ENCODE measurements at regions not wholly inside any gene's neighbourhood (a gene's known extent, or its start where the extent isn't known, plus 50 kb on each side); places are given as distances from the start of the nearest gene placed in this dataset.

DNA sequence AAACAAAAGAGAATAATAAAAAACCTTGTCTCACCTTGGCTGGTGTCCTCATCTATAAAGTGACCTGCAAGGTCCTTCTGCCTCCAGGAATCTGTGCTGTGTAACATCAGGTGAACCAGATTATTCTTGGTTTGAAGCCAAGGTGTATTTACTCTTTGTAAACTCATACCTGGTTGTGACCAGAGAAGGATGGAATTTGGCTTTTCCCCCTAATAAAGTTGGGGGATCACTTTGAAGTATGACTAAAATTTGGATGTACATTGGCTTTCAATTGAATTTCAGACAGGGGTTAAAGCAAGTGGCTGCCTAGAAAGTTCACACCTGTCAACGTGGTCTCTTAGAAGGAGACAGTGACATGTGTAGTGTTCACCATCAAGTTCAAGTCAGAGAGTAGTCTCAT lies 100.1 kb downstream of the SCP2D1 start:
- Histone ChIP-seq H3K27me3 (ENCODE audit: control insufficient read depth, insufficient read depth, low read length) (no peaks in the 10 kb centered on the region), H3K36me3 (ENCODE audit: control insufficient read depth, insufficient read depth, low read length) (no peaks in the 10 kb centered on the region), H3K4me1 (ENCODE audit: control insufficient read depth, insufficient read depth, low read length) (no peaks in the 10 kb centered on the region), H3K27ac (ENCODE audit: low read depth, low read length) (no peak overlapping the region), H3K4me3 (ENCODE audit: low read depth, low read length) (no peak overlapping the region), H3K9me3 (ENCODE audit: control insufficient read depth, insufficient read depth, low read length) (no peaks in the 10 kb centered on the region)
- no peak for DNase-seq (ENCODE audit: low read depth in 4 of 6, low spot score in 6 of 6)
- 100% methylated on average over 1 of the region's 1 CpG for WGBS (ENCODE audit: insufficient coverage)

DNA sequence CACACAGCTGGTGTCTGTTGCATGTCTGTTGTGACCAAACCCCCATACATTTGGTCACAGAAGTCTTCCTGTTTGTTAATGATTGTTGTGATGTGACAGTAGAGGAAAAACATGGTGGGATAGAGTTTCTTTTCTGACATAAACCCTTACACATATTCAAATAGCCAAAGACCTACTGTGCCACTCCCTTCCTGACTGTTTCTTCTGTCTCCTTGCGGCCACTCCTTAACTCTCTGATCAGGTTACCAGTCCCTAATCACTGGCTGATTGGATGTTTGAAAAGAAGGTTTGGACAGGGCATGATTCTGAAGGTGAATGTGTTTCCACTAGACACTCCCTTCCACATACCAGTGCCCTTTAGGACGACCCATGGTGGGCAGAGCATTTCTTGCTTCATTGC lies 101.2 kb downstream of the SCP2D1 start:
- no peak for DNase-seq (ENCODE audit: low read depth in 4 of 6, low spot score in 6 of 6)
- no CpG with 5 or more reads among the region's 2 CpGs for WGBS (ENCODE audit: insufficient coverage)
- H3K4me1 ChIP-seq (ENCODE audit: control insufficient read depth, insufficient read depth, low read length): no peaks in the 10 kb centered on the region

GRCh38 chr20:18916886-18917750 lies 103.5 kb downstream of the SCP2D1 start:
- no peaks in the 10 kb centered on the region for H3K9me3 ChIP-seq (ENCODE audit: control insufficient read depth, insufficient read depth, low read length)
- WGBS (ENCODE audit: insufficient coverage): 85% methylated on average over 4 of the region's 6 CpGs
- H3K36me3 ChIP-seq (ENCODE audit: control insufficient read depth, insufficient read depth, low read length): no peaks in the 10 kb centered on the region
- no peaks in the 10 kb centered on the region for H3K27me3 ChIP-seq (ENCODE audit: control insufficient read depth, insufficient read depth, low read length)
- DNase-seq (ENCODE audit: low read depth in 4 of 6, low spot score in 6 of 6): peak in 1 of 6 donors; percentile 56
- H3K4me1 ChIP-seq (ENCODE audit: control insufficient read depth, insufficient read depth, low read length): no peaks in the 10 kb centered on the region
- H3K4me3 ChIP-seq (ENCODE audit: low read depth, low read length): no peak overlapping the region
- H3K27ac ChIP-seq (ENCODE audit: low read depth, low read length): no peak overlapping the region

More for the DNA sequence above, 101.2 kb downstream of the SCP2D1 start:
- no peaks in the 10 kb centered on the region for H3K27me3 ChIP-seq (ENCODE audit: control insufficient read depth, insufficient read depth, low read length)
- H3K9me3 ChIP-seq (ENCODE audit: control insufficient read depth, insufficient read depth, low read length): no peaks in the 10 kb centered on the region
- no peaks in the 10 kb centered on the region for H3K36me3 ChIP-seq (ENCODE audit: control insufficient read depth, insufficient read depth, low read length)
- no peak overlapping the region for H3K4me3 ChIP-seq (ENCODE audit: low read depth, low read length)
- H3K27ac ChIP-seq (ENCODE audit: low read depth, low read length): no peak overlapping the region

DNA sequence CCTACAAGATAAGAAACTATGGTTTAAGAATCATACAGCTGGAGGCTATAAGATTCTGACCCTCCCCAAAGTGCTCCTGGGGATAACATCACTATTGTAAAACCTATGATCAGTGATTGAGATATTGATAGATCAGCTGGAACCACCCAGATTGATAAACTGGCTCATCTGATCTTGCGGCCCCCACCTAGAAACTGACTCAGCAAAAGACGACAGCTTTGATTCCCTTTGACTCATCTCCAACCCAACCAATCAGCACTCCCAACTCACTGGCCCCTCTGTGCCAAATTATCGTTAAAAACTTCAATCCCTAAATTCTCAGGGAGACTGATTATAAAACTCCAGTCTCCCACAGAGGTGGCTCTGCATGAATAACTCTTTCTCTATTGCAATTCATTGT lies 106.4 kb downstream of the SCP2D1 start:
- H3K9me3 ChIP-seq (ENCODE audit: control insufficient read depth, insufficient read depth, low read length): no peaks in the 10 kb centered on the region
- WGBS (ENCODE audit: insufficient coverage): 83% methylated on average over 2 of the region's 3 CpGs

GRCh38 chr20:18921291-18921690 lies 107.7 kb downstream of the SCP2D1 start:
- Histone ChIP-seq H3K4me3 (ENCODE audit: low read depth, low read length) (no peak overlapping the region), H3K27me3 (ENCODE audit: control insufficient read depth, insufficient read depth, low read length) (no peaks in the 10 kb centered on the region), H3K4me1 (ENCODE audit: control insufficient read depth, insufficient read depth, low read length) (no peaks in the 10 kb centered on the region), H3K36me3 (ENCODE audit: control insufficient read depth, insufficient read depth, low read length) (no peaks in the 10 kb centered on the region), H3K27ac (ENCODE audit: low read depth, low read length) (no peak overlapping the region), H3K9me3 (ENCODE audit: control insufficient read depth, insufficient read depth, low read length) (no peaks in the 10 kb centered on the region)
- no peak for DNase-seq (ENCODE audit: low read depth in 4 of 6, low spot score in 6 of 6)
- 80% methylated on average over 1 of the region's 3 CpGs for WGBS (ENCODE audit: insufficient coverage)

More for the DNA sequence above, 106.4 kb downstream of the SCP2D1 start:
- no peaks in the 10 kb centered on the region for H3K4me1 ChIP-seq (ENCODE audit: control insufficient read depth, insufficient read depth, low read length)
- DNase-seq (ENCODE audit: low read depth in 4 of 6, low spot score in 6 of 6): no peak
- no peaks in the 10 kb centered on the region for H3K27me3 ChIP-seq (ENCODE audit: control insufficient read depth, insufficient read depth, low read length)
- H3K4me3 ChIP-seq (ENCODE audit: low read depth, low read length): no peak overlapping the region
- H3K27ac ChIP-seq (ENCODE audit: low read depth, low read length): no peak overlapping the region
- no peaks in the 10 kb centered on the region for H3K36me3 ChIP-seq (ENCODE audit: control insufficient read depth, insufficient read depth, low read length)

DNA sequence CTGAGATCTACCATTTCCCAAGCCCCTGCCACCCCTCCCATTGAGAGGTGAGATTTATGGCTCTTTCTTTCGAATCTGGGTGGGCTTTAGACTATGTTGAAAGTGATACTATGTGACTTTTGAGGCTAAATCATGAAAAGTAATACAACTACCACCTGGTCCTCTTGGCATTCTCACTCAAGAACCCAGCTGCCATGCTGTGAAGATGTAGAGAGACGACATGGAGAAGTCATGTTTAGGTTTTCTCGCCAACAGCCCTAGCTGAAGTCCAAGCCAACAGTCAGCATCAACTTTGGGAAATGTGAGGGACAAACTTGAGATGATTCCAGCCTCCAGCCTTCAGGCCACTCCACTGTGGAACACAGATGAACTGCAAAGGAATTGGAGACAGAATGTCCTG lies 108.7 kb downstream of the SCP2D1 start:
- peak in 1 of 6 donors; percentile 19 for DNase-seq (ENCODE audit: low read depth in 4 of 6, low spot score in 6 of 6)
- no peaks in the 10 kb centered on the region for H3K4me1 ChIP-seq (ENCODE audit: control insufficient read depth, insufficient read depth, low read length)
- no CpG with 5 or more reads among the region's 3 CpGs for WGBS (ENCODE audit: insufficient coverage)
- H3K4me3 ChIP-seq (ENCODE audit: low read depth, low read length): no peak overlapping the region
- H3K9me3 ChIP-seq (ENCODE audit: control insufficient read depth, insufficient read depth, low read length): no peaks in the 10 kb centered on the region
- H3K27me3 ChIP-seq (ENCODE audit: control insufficient read depth, insufficient read depth, low read length): no peaks in the 10 kb centered on the region
- no peaks in the 10 kb centered on the region for H3K36me3 ChIP-seq (ENCODE audit: control insufficient read depth, insufficient read depth, low read length)
- H3K27ac ChIP-seq (ENCODE audit: low read depth, low read length): no peak overlapping the region

DNA sequence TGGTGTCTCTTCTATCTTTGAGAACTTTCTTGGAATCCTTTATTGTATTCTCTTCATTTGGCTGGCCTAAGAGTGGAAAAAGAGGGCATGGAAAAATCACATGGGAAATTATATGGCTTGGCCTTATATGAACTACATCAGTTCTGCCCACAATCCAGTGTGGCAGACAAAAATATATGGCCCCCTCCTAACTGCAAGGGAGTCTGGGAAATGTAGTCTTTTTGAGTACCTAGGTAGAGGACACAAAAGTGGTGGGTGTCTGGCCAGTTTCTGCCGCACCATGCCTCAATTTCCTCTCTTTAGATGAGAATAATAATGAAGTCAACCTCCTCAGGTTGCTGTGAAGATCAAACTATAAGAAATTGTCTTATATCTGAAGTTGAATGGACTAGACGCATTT lies 109.3 kb downstream of the SCP2D1 start:
- Histone ChIP-seq H3K27ac (ENCODE audit: low read depth, low read length) (no peak overlapping the region), H3K4me1 (ENCODE audit: control insufficient read depth, insufficient read depth, low read length) (no peaks in the 10 kb centered on the region), H3K4me3 (ENCODE audit: low read depth, low read length) (no peak overlapping the region), H3K27me3 (ENCODE audit: control insufficient read depth, insufficient read depth, low read length) (no peaks in the 10 kb centered on the region), H3K36me3 (ENCODE audit: control insufficient read depth, insufficient read depth, low read length) (no peaks in the 10 kb centered on the region), H3K9me3 (ENCODE audit: control insufficient read depth, insufficient read depth, low read length) (no peaks in the 10 kb centered on the region)
- no CpG with 5 or more reads among the region's 2 CpGs for whole genome bisulfite sequencing (ENCODE audit: insufficient coverage)
- no peak for DNase-seq (ENCODE audit: low read depth in 4 of 6, low spot score in 6 of 6)

GRCh38 chr20:18926965-18927364 lies 113.4 kb downstream of the SCP2D1 start:
- no peaks in the 10 kb centered on the region for H3K9me3 ChIP-seq (ENCODE audit: control insufficient read depth, insufficient read depth, low read length)
- no peak overlapping the region for H3K4me3 ChIP-seq (ENCODE audit: low read depth, low read length)
- H3K4me1 ChIP-seq (ENCODE audit: control insufficient read depth, insufficient read depth, low read length): no peaks in the 10 kb centered on the region
- no peak overlapping the region for H3K27ac ChIP-seq (ENCODE audit: low read depth, low read length)
- no peaks in the 10 kb centered on the region for H3K27me3 ChIP-seq (ENCODE audit: control insufficient read depth, insufficient read depth, low read length)
- H3K36me3 ChIP-seq (ENCODE audit: control insufficient read depth, insufficient read depth, low read length): no peaks in the 10 kb centered on the region
- DNase-seq (ENCODE audit: low read depth in 4 of 6, low spot score in 6 of 6): no peak

DNA sequence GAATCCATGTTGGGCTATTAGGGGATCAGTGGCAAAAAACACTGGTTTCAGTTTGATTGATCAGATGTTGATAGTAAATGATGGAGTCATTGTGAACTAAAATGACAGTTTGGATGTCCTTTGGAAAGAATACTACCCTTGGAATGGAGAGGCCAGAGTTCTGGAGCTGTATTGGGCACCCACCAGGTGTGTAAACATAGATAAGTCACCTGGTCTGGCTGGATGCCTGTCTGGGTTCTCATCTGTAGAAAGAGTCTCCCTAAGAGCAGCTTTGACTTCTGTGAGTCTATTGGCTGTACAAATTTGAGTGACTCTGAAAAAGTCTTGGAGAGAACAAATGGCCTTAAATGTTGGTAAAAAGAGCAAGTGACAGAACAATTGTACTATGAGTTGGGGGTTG lies 115.0 kb downstream of the SCP2D1 start:
- Histone ChIP-seq H3K4me1 (ENCODE audit: control insufficient read depth, insufficient read depth, low read length) (no peaks in the 10 kb centered on the region), H3K4me3 (ENCODE audit: low read depth, low read length) (no peak overlapping the region)
- no peak for DNase-seq (ENCODE audit: low read depth in 4 of 6, low spot score in 6 of 6)

GRCh38 chr20:18929800-18930199 lies 116.2 kb downstream of the SCP2D1 start:
- H3K27ac ChIP-seq (ENCODE audit: low read depth, low read length): no peak overlapping the region
- no peaks in the 10 kb centered on the region for H3K9me3 ChIP-seq (ENCODE audit: control insufficient read depth, insufficient read depth, low read length)
- H3K36me3 ChIP-seq (ENCODE audit: control insufficient read depth, insufficient read depth, low read length): no peaks in the 10 kb centered on the region
- H3K4me1 ChIP-seq (ENCODE audit: control insufficient read depth, insufficient read depth, low read length): no peaks in the 10 kb centered on the region
- H3K27me3 ChIP-seq (ENCODE audit: control insufficient read depth, insufficient read depth, low read length): no peaks in the 10 kb centered on the region
- no peak for DNase-seq (ENCODE audit: low read depth in 4 of 6, low spot score in 6 of 6)
- no CpG with 5 or more reads among the region's 1 CpG for WGBS (ENCODE audit: insufficient coverage)
- no peak overlapping the region for H3K4me3 ChIP-seq (ENCODE audit: low read depth, low read length)

More for the DNA sequence above, 115.0 kb downstream of the SCP2D1 start:
- no peaks in the 10 kb centered on the region for H3K27me3 ChIP-seq (ENCODE audit: control insufficient read depth, insufficient read depth, low read length)
- H3K36me3 ChIP-seq (ENCODE audit: control insufficient read depth, insufficient read depth, low read length): no peaks in the 10 kb centered on the region
- no peaks in the 10 kb centered on the region for H3K9me3 ChIP-seq (ENCODE audit: control insufficient read depth, insufficient read depth, low read length)
- H3K27ac ChIP-seq (ENCODE audit: low read depth, low read length): no peak overlapping the region

Data from spinal cord (tissue), 9 donors.